GM23338 (cell line): ENCODE measurements at regions not wholly inside any gene's neighbourhood (a gene's known extent, or its start where the extent isn't known, plus 50 kb on each side); places are given as distances from the start of the nearest gene placed in this dataset.

Experiments used
- TF ChIP-seq, protein P1 (sequence below): IDR thresholded peaks from one replicate; pipeline ENCODE4 v1.6.1; 2018; ENCODE audit warnings: antibody characterized with exemption; ENCODE audit not compliant: unreplicated experiment

DNA sequence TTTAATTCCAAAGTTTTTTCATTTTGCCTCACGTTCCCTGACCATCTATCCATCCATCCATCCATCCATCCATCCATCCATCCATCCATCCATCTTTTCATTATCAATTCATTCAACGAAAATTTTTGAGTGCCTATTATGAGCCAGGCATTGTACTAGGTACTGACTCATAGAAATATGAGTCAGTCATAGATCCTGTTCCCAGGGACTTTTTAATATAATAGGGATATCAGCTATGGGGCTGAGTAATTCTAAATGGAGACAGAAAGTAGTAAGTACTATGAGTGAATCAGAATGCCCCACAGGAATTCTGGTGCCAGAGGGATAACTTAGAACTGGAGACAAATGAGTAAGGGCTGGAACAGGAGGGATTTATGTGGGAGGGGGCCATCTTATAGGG lies 49.8 kb upstream of the GNG12 start (continued):
- TF ChIP-seq, protein P1, sequence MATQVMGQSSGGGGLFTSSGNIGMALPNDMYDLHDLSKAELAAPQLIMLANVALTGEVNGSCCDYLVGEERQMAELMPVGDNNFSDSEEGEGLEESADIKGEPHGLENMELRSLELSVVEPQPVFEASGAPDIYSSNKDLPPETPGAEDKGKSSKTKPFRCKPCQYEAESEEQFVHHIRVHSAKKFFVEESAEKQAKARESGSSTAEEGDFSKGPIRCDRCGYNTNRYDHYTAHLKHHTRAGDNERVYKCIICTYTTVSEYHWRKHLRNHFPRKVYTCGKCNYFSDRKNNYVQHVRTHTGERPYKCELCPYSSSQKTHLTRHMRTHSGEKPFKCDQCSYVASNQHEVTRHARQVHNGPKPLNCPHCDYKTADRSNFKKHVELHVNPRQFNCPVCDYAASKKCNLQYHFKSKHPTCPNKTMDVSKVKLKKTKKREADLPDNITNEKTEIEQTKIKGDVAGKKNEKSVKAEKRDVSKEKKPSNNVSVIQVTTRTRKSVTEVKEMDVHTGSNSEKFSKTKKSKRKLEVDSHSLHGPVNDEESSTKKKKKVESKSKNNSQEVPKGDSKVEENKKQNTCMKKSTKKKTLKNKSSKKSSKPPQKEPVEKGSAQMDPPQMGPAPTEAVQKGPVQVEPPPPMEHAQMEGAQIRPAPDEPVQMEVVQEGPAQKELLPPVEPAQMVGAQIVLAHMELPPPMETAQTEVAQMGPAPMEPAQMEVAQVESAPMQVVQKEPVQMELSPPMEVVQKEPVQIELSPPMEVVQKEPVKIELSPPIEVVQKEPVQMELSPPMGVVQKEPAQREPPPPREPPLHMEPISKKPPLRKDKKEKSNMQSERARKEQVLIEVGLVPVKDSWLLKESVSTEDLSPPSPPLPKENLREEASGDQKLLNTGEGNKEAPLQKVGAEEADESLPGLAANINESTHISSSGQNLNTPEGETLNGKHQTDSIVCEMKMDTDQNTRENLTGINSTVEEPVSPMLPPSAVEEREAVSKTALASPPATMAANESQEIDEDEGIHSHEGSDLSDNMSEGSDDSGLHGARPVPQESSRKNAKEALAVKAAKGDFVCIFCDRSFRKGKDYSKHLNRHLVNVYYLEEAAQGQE = no peak
